Neuronal stem cell (in vitro differentiated cells): ENCODE measurements at regions not wholly inside any gene's neighbourhood (a gene's known extent, or its start where the extent isn't known, plus 50 kb on each side); places are given as distances from the start of the nearest gene placed in this dataset.

Experiments used
- DNase-seq: peaks from one replicate; pipeline ENCODE4 v3.0.0-alpha.2; 2013; ENCODE audit warnings: low spot score
- H2AFZ ChIP-seq: one replicate; pipeline ENCODE4 v1.6.1; 2013; ENCODE audit warnings: mild to moderate bottlenecking, low read length, inconsistent platforms
- H2AK5ac ChIP-seq: 2 replicates; pipeline ENCODE4 v1.6.1; 2013; ENCODE audit warnings: low read depth, mild to moderate bottlenecking, inconsistent platforms, low read length, moderate library complexity, mixed read lengths
- H2BK120ac ChIP-seq: 2 replicates; pipeline ENCODE4 v1.6.1; 2013; ENCODE audit warnings: low read depth, mild to moderate bottlenecking, inconsistent platforms, low read length, moderate library complexity, mixed read lengths
- H2BK12ac ChIP-seq: one replicate; pipeline ENCODE4 v1.6.1; 2013; ENCODE audit warnings: low read length, inconsistent platforms
- H2BK15ac ChIP-seq: 2 replicates; pipeline ENCODE4 v1.6.1; 2013; ENCODE audit warnings: mild to moderate bottlenecking, low read length, inconsistent platforms, mixed read lengths
- H2BK5ac ChIP-seq: one replicate; pipeline ENCODE4 v1.6.1; 2013; ENCODE audit warnings: inconsistent platforms, mild to moderate bottlenecking, low read length, moderate library complexity
- H3K14ac ChIP-seq: one replicate; pipeline ENCODE4 v1.6.1; 2013; ENCODE audit warnings: low read length, inconsistent platforms
- H3K18ac ChIP-seq: 2 replicates; pipeline ENCODE4 v1.6.1; 2013; ENCODE audit warnings: low read length, inconsistent platforms
- H3K23ac ChIP-seq: 2 replicates; pipeline ENCODE4 v1.6.1; 2013; ENCODE audit warnings: low read depth, mild to moderate bottlenecking, mixed read lengths, low read length, inconsistent platforms; ENCODE audit not compliant: poor library complexity
- H3K27ac ChIP-seq: replicated peaks from 3 replicates; pipeline ENCODE4 v1.5.1; 2013; ENCODE audit warnings: low read length, inconsistent platforms
- H3K27me3 ChIP-seq, 3 experiments: 2 replicates each; pipeline ENCODE4 v1.6.1; 2013; ENCODE audit warnings: low read length in 3 of 3, mild to moderate bottlenecking in 2 of 3, inconsistent platforms in 1 of 3, low read depth in 1 of 3, mixed read lengths in 1 of 3, moderate library complexity in 1 of 3; ENCODE audit not compliant: control insufficient read depth in 3 of 3, insufficient read depth in 3 of 3
- H3K36me3 ChIP-seq, 2 donors: replicated peaks in 1 of 2; 2 replicates each; pipeline ENCODE4 v1.6.1; 2013; ENCODE audit warnings: low read length in 2 of 2; ENCODE audit not compliant: control insufficient read depth in 2 of 2, insufficient read depth in 2 of 2
- H3K4ac ChIP-seq: 2 replicates; pipeline ENCODE4 v1.6.1; 2013; ENCODE audit warnings: inconsistent platforms, mild to moderate bottlenecking, low read length, moderate library complexity
- H3K4me1 ChIP-seq, 2 donors: 1 replicate in 1 of 2; 2 replicates in 1 of 2; pipeline ENCODE4 v1.6.1; 2013; ENCODE audit warnings: low read length in 2 of 2, low read depth in 1 of 2; ENCODE audit not compliant: control insufficient read depth in 2 of 2, insufficient read depth in 1 of 2
- H3K4me2 ChIP-seq: one replicate; pipeline ENCODE4 v1.6.1; 2013; ENCODE audit warnings: mild to moderate bottlenecking, low read length, inconsistent platforms; ENCODE audit not compliant: insufficient read depth, poor library complexity, severe bottlenecking
- H3K4me3 ChIP-seq, 2 donors: 2 replicates each; pipeline ENCODE4 v1.5.1; 2013; ENCODE audit warnings: low read length in 2 of 2, mild to moderate bottlenecking in 2 of 2, inconsistent platforms in 1 of 2, moderate library complexity in 1 of 2
- H3K79me1 ChIP-seq: one replicate; pipeline ENCODE4 v1.6.1; 2013; ENCODE audit warnings: low read depth, mild to moderate bottlenecking, inconsistent platforms, low read length, moderate library complexity
- H3K9ac ChIP-seq: one replicate; pipeline ENCODE4 v1.6.1; 2013; ENCODE audit warnings: mild to moderate bottlenecking, low read depth, low read length, inconsistent platforms; ENCODE audit not compliant: poor library complexity
- H3K9me3 ChIP-seq, 2 donors: replicated peaks in 1 of 2; 2 replicates each; pipeline versions ENCODE3 to v1.6.1; 2013; ENCODE audit warnings: low read length in 2 of 2, mild to moderate bottlenecking in 2 of 2, inconsistent platforms in 1 of 2, low read depth in 1 of 2, mixed read lengths in 1 of 2, moderate library complexity in 1 of 2; ENCODE audit not compliant: control insufficient read depth in 2 of 2, insufficient read depth in 1 of 2
- H4K8ac ChIP-seq: one replicate; pipeline ENCODE4 v1.6.1; 2013; ENCODE audit warnings: low read depth, mild to moderate bottlenecking, inconsistent platforms, low read length, moderate library complexity
- H4K91ac ChIP-seq: one replicate; pipeline ENCODE4 v1.6.1; 2013; ENCODE audit warnings: low read length, low read depth, mild to moderate bottlenecking, inconsistent platforms; ENCODE audit not compliant: poor library complexity
- WGBS, 2 donors: extraction: QIAGEN DNeasy Blood & Tissue Kit; methylation state at CpG; one replicate each; pipeline ENCODE4 v1.1.7; 2013; ENCODE audit warnings: missing lambda C conversion rate in 2 of 2, mixed read lengths in 1 of 2; ENCODE audit not compliant: insufficient read length in 2 of 2, insufficient replicate concordance in 1 of 2; ENCODE audit errors: extremely low coverage in 2 of 2; 5-methylcytosine and 5-hydroxymethylcytosine counted together

- H2AK5ac ChIP-seq: no peak overlapping the region
- no peak overlapping the region for H3K4me2 ChIP-seq
- no peak overlapping the region for H3K18ac ChIP-seq
- H4K91ac ChIP-seq: no peak overlapping the region
- H2BK5ac ChIP-seq: no peak overlapping the region
- no peak overlapping the region for H2AFZ ChIP-seq
- no peak overlapping the region for H3K4me3 ChIP-seq
- no peaks in the 10 kb centered on the region for H3K36me3 ChIP-seq
- no peak overlapping the region for H3K14ac ChIP-seq
- H3K27ac ChIP-seq: no peak overlapping the region
- DNase-seq: no peak
- no peak overlapping the region for H2BK120ac ChIP-seq
- no CpG with 5 or more reads among the region's 3 CpGs for WGBS, 2 donors
- no peak overlapping the region for H3K9ac ChIP-seq
- no peaks in the 10 kb centered on the region for H3K79me1 ChIP-seq
- no peak overlapping the region for H2BK15ac ChIP-seq
- no peak overlapping the region for H4K8ac ChIP-seq
- peaks cover 2 to 3% of the 10 kb centered on the region in 2 donors for H3K4me1 ChIP-seq
- no peak overlapping the region for H3K4ac ChIP-seq
- H3K23ac ChIP-seq: no peak overlapping the region
- no peaks in the 10 kb centered on the region for H3K9me3 ChIP-seq
- no peak overlapping the region for H2BK12ac ChIP-seq
- no peaks in the 10 kb centered on the region for H3K27me3 ChIP-seq
These were observed 280.3 kb downstream of the CYRIA start for GRCh38 chr2:16385341-16385740.

- Histone ChIP-seq H2BK15ac (no peak overlapping the region), H3K14ac (no peak overlapping the region)
- WGBS, 2 donors: no CpG with 5 or more reads among the region's 1 CpG
These were observed 282.2 kb downstream of the CYRIA start for GRCh38 chr2:16383411-16383810.

GRCh38 chr2:16382451-16382850 lies 283.2 kb downstream of the CYRIA start:
- Histone ChIP-seq H2BK15ac (no peak overlapping the region), H4K91ac (no peak overlapping the region), H3K4me2 (no peak overlapping the region), H3K23ac (no peak overlapping the region), H3K79me1 (no peaks in the 10 kb centered on the region), H3K4ac (no peak overlapping the region), H4K8ac (no peak overlapping the region), H3K4me1 (peaks cover 2 to 3% of the 10 kb centered on the region in 2 donors), H3K4me3 (no peak overlapping the region), H2BK120ac (no peak overlapping the region), H2BK12ac (no peak overlapping the region), H3K27ac (no peak overlapping the region), H3K9ac (no peak overlapping the region), H2AFZ (no peak overlapping the region), H3K36me3 (no peaks in the 10 kb centered on the region), H3K14ac (no peak overlapping the region), H3K9me3 (no peaks in the 10 kb centered on the region), H2BK5ac (no peak overlapping the region), H3K18ac (no peak overlapping the region), H2AK5ac (no peak overlapping the region), H3K27me3 (no peaks in the 10 kb centered on the region)
- DNase-seq: no peak
- WGBS, 2 donors: no CpG with 5 or more reads among the region's 7 CpGs

More at GRCh38 chr2:16383411-16383810, 282.2 kb downstream of the CYRIA start:
- no peak for DNase-seq
- Histone ChIP-seq H2AK5ac (no peak overlapping the region), H3K27ac (no peak overlapping the region), H3K4me1 (peaks cover 2 to 3% of the 10 kb centered on the region in 2 donors), H2BK5ac (no peak overlapping the region), H2BK120ac (no peak overlapping the region), H4K91ac (no peak overlapping the region), H3K36me3 (no peaks in the 10 kb centered on the region), H2BK12ac (no peak overlapping the region), H3K9ac (no peak overlapping the region), H3K27me3 (no peaks in the 10 kb centered on the region), H3K4ac (no peak overlapping the region), H3K79me1 (no peaks in the 10 kb centered on the region), H3K4me2 (no peak overlapping the region), H3K9me3 (no peaks in the 10 kb centered on the region), H3K18ac (no peak overlapping the region), H3K23ac (no peak overlapping the region), H4K8ac (no peak overlapping the region), H2AFZ (no peak overlapping the region), H3K4me3 (no peak overlapping the region)

- Histone ChIP-seq H3K14ac (no peak overlapping the region), H3K27ac (no peak overlapping the region), H3K9me3 (no peaks in the 10 kb centered on the region), H2BK12ac (no peak overlapping the region), H3K9ac (no peak overlapping the region), H2BK120ac (no peak overlapping the region), H3K79me1 (no peaks in the 10 kb centered on the region), H3K4me2 (no peak overlapping the region), H3K4me1 (peaks cover 1 to 3% of the 10 kb centered on the region in 2 donors), H3K23ac (no peak overlapping the region), H2AFZ (no peak overlapping the region), H3K18ac (no peak overlapping the region), H3K4ac (no peak overlapping the region), H2AK5ac (no peak overlapping the region), H4K91ac (no peak overlapping the region), H3K27me3 (no peaks in the 10 kb centered on the region), H2BK15ac (no peak overlapping the region), H3K36me3 (no peaks in the 10 kb centered on the region), H4K8ac (no peak overlapping the region), H2BK5ac (no peak overlapping the region), H3K4me3 (no peak overlapping the region)
- WGBS, 2 donors: no CpG with 5 or more reads among the region's 2 CpGs
- no peak for DNase-seq
These were observed 284.1 kb downstream of the CYRIA start for GRCh38 chr2:16381511-16381910.
